RPMI8226 (cell line): ENCODE measurements at regions not wholly inside any gene's neighbourhood (a gene's known extent, or its start where the extent isn't known, plus 50 kb on each side); places are given as distances from the start of the nearest gene placed in this dataset.
"Not testable (repeated sequence)": the region's sequence is repeated elsewhere in the genome, so short reads cannot be mapped to it uniquely, and the experiment has no call there.

Experiments used
- DNase-seq: peaks from one replicate; pipeline ENCODE4 v3.0.0-alpha.2; 2015

- DNase-seq = no peak
Observed at GRCh38 chr16:79402920-79403319, 197.6 kb downstream of the MAF start.

- DNase-seq = no peak
Observed at GRCh38 chr16:79402356-79402755, 198.2 kb downstream of the MAF start.

- no peak for DNase-seq
Observed at GRCh38 chr16:79401782-79402181, 198.8 kb downstream of the MAF start.

- DNase-seq = no peak
Observed at GRCh38 chr16:79401157-79401556, 199.4 kb downstream of the MAF start.

GRCh38 chr16:79400462-79401149 is 199.9 kb downstream of the MAF start:
- no peak for DNase-seq

GRCh38 chr16:79395591-79395990 is 204.9 kb downstream of the MAF start:
- DNase-seq = no peak

- no peak for DNase-seq
Observed at GRCh38 chr16:79394206-79394605, 206.3 kb downstream of the MAF start.

GRCh38 chr16:79393564-79393963 is 207.0 kb downstream of the MAF start:
- no peak for DNase-seq

- no peak for DNase-seq
Observed at GRCh38 chr16:79393127-79393526, 207.4 kb downstream of the MAF start.

GRCh38 chr16:79392081-79392480 is 208.5 kb downstream of the MAF start:
- no peak for DNase-seq

GRCh38 chr16:79391395-79391794 is 209.1 kb downstream of the MAF start:
- DNase-seq = no peak

- DNase-seq = no peak
Observed at GRCh38 chr16:79390481-79391051, 210.0 kb downstream of the MAF start.

- DNase-seq = no peak
Observed at GRCh38 chr16:79388396-79388795, 212.1 kb downstream of the MAF start.

- DNase-seq = no peak
Observed at GRCh38 chr16:79386299-79386698, 214.2 kb downstream of the MAF start.

- no peak for DNase-seq
Observed at GRCh38 chr16:79381603-79382042, 218.9 kb downstream of the MAF start.

GRCh38 chr16:79380995-79381602 is 219.4 kb downstream of the MAF start:
- no peak for DNase-seq

- DNase-seq = no peak
Observed at GRCh38 chr16:79379095-79379494, 221.4 kb downstream of the MAF start.

- DNase-seq = not testable (repeated sequence)
Observed at GRCh38 chr16:79377082-79377481, 223.5 kb downstream of the MAF start.

- DNase-seq = no peak
Observed at GRCh38 chr16:79375351-79375750, 225.2 kb downstream of the MAF start.

GRCh38 chr16:79372503-79373184 is 227.9 kb downstream of the MAF start:
- no peak for DNase-seq

- DNase-seq = no peak
Observed at GRCh38 chr16:79370736-79371135, 229.8 kb downstream of the MAF start.

- no peak for DNase-seq
Observed at GRCh38 chr16:79369796-79370195, 230.7 kb downstream of the MAF start.

- no peak for DNase-seq
Observed at GRCh38 chr16:79367822-79368221, 232.7 kb downstream of the MAF start.

- DNase-seq = no peak
Observed at GRCh38 chr16:79366635-79367034, 233.9 kb downstream of the MAF start.
